Neural cell (in vitro differentiated cells): ENCODE measurements at regions not wholly inside any gene's neighbourhood (a gene's known extent, or its start where the extent isn't known, plus 50 kb on each side); places are given as distances from the start of the nearest gene placed in this dataset.

Experiments
- H2AFZ ChIP-seq: fragments of 200-600, 300-800 bp; sonication (generic), shearing (Covaris generic); 2 replicates; pipeline ENCODE4 v1.6.0; 2014; ENCODE audit warnings: low read depth, mild to moderate bottlenecking, antibody characterized with exemption, low read length, moderate library complexity
- H3F3A ChIP-seq: fragments of 200-600 bp; shearing (Covaris generic); 2 replicates; pipeline ENCODE4 v1.6.1; 2016; ENCODE audit warnings: mild to moderate bottlenecking, moderate library complexity, mixed read lengths, antibody characterized with exemption, low read length; ENCODE audit not compliant: insufficient read depth, poor library complexity, severe bottlenecking
- H3K27ac ChIP-seq: fragments of 200-600, 300-800 bp; sonication (generic), shearing (Covaris generic); 2 replicates; pipeline ENCODE4 v1.5.1; 2014; ENCODE audit warnings: mild to moderate bottlenecking, low read length, moderate library complexity
- H3K27me3 ChIP-seq: fragments of 300-800, 200-600 bp; sonication (generic), shearing (Covaris generic); 2 replicates; pipeline ENCODE4 v1.6.0; 2014; ENCODE audit warnings: mild to moderate bottlenecking, low read depth, low read length, moderate library complexity; ENCODE audit not compliant: insufficient read depth
- H3K36me3 ChIP-seq: fragments of 300-800, 200-600 bp; sonication (generic), shearing (Covaris generic); 2 replicates; pipeline ENCODE4 v1.5.1; 2014; ENCODE audit warnings: mild to moderate bottlenecking, antibody characterized with exemption, low read length, moderate library complexity; ENCODE audit not compliant: insufficient read depth
- H3K4me2 ChIP-seq: fragments of 300-800, 200-600 bp; sonication (generic), shearing (Covaris generic); 2 replicates; pipeline ENCODE4 v1.6.0; 2014; ENCODE audit warnings: mild to moderate bottlenecking, low read length
- H3K4me3 ChIP-seq: fragments of 300-800, 200-600 bp; sonication (generic), shearing (Covaris generic); 2 replicates; pipeline ENCODE4 v1.5.1; 2014; ENCODE audit warnings: mild to moderate bottlenecking, low read length, moderate library complexity
- H3K79me2 ChIP-seq: fragments of 200-600 bp; shearing (Covaris generic); replicated peaks from 2 replicates; pipeline ENCODE4 v1.6.0; 2014; ENCODE audit warnings: mild to moderate bottlenecking, low read length, moderate library complexity; ENCODE audit not compliant: insufficient read depth
- H3K9ac ChIP-seq: fragments of 300-800, 200-600 bp; sonication (generic), shearing (Covaris generic); 2 replicates; pipeline ENCODE4 v1.6.1; 2016; ENCODE audit warnings: mild to moderate bottlenecking, low read length, mixed read lengths
- H3K9me2 ChIP-seq: fragments of 200-600 bp; shearing (Covaris generic); 2 replicates; pipeline ENCODE4 v1.6.1; 2016; ENCODE audit warnings: mild to moderate bottlenecking, low read length, mixed read lengths; ENCODE audit not compliant: insufficient read depth
- H3K9me3 ChIP-seq: fragments of 200-600, 300-800 bp; sonication (generic), shearing (Covaris generic); 2 replicates; pipeline ENCODE4 v1.6.1; 2016; ENCODE audit warnings: mild to moderate bottlenecking, mixed run types, low read length, moderate library complexity, mixed read lengths
- H4K20me1 ChIP-seq: fragments of 200-600 bp; shearing (Covaris generic); 2 replicates; pipeline ENCODE4 v1.6.1; 2016; ENCODE audit warnings: mild to moderate bottlenecking, mixed run types; ENCODE audit not compliant: insufficient read depth
- CTCF ChIP-seq: fragments of 450-650 bp; IDR thresholded peaks from 2 replicates; pipeline ENCODE4 v1.5.1; 2014; ENCODE audit warnings: antibody characterized with exemption, mild to moderate bottlenecking, moderate library complexity; ENCODE audit not compliant: poor library complexity, severe bottlenecking
- EP300 ChIP-seq: fragments of 450-650 bp; conservative IDR thresholded peaks from 2 replicates; pipeline ENCODE4 v1.6.1; 2014; ENCODE audit warnings: antibody characterized with exemption, mild to moderate bottlenecking, moderate library complexity; ENCODE audit not compliant: poor library complexity, severe bottlenecking
- EZH2 ChIP-seq: fragments of 200-600, 300-800 bp; shearing (Covaris generic), sonication (generic); IDR thresholded peaks from 2 replicates; pipeline ENCODE4 v1.6.1; 2014; ENCODE audit warnings: antibody characterized with exemption, low read length, borderline replicate concordance, mild to moderate bottlenecking; ENCODE audit not compliant: insufficient read depth, poor library complexity, severe bottlenecking
- MXI1 ChIP-seq: fragments of 450-650 bp; conservative IDR thresholded peaks from 2 replicates; pipeline ENCODE4 v1.6.1; 2014; ENCODE audit warnings: antibody characterized with exemption, mild to moderate bottlenecking; ENCODE audit not compliant: poor library complexity, severe bottlenecking
- POLR2AphosphoS5 ChIP-seq: IDR thresholded peaks from 2 replicates; pipeline ENCODE4 v1.6.1; 2012
- RAD21 ChIP-seq: fragments of 450-650 bp; conservative IDR thresholded peaks from 2 replicates; pipeline ENCODE4 v1.6.1; 2014; ENCODE audit warnings: antibody characterized with exemption, mild to moderate bottlenecking, moderate library complexity
- REST ChIP-seq: IDR thresholded peaks from 2 replicates; pipeline ENCODE4 v1.6.1; 2012; ENCODE audit warnings: borderline replicate concordance
- SMC3 ChIP-seq: fragments of 450-650 bp; conservative IDR thresholded peaks from 2 replicates; pipeline ENCODE4 v1.6.1; 2014; ENCODE audit warnings: antibody characterized with exemption, mild to moderate bottlenecking, moderate library complexity; ENCODE audit not compliant: poor library complexity
- TAF1 ChIP-seq: IDR thresholded peaks from 2 replicates; pipeline ENCODE4 v1.6.1; 2012; ENCODE audit warnings: low read depth

GRCh38 chr13:40376867-40377535 is 289.4 kb downstream of the FOXO1 start:
- H3K27ac ChIP-seq, result no peak overlapping the region
- no peaks in the 10 kb centered on the region for H3F3A ChIP-seq
- TF ChIP-seq SMC3 (no peak), REST (no peak), RAD21 (no peak), EZH2 (no peak), POLR2AphosphoS5 (no peak), CTCF (no peak), EP300 (no peak), MXI1 (no peak), TAF1 (no peak)
- no peaks in the 10 kb centered on the region for H3K27me3 ChIP-seq
- no peak overlapping the region for H3K4me2 ChIP-seq
- no peaks in the 10 kb centered on the region for H3K79me2 ChIP-seq
- no peaks in the 10 kb centered on the region for H3K9me2 ChIP-seq
- no peak overlapping the region for H3K9ac ChIP-seq
- H3K4me3 ChIP-seq, result no peak overlapping the region
- H3K36me3 ChIP-seq, result no peaks in the 10 kb centered on the region
- H2AFZ ChIP-seq, result no peak overlapping the region
- no peaks in the 10 kb centered on the region for H3K9me3 ChIP-seq
- no peaks in the 10 kb centered on the region for H4K20me1 ChIP-seq

GRCh38 chr13:40377783-40378182 is 288.7 kb downstream of the FOXO1 start:
- H3K27me3 ChIP-seq, result no peaks in the 10 kb centered on the region
- H3K9me3 ChIP-seq, result no peaks in the 10 kb centered on the region
- no peaks in the 10 kb centered on the region for H3K36me3 ChIP-seq
- no peak overlapping the region for H3K4me2 ChIP-seq
- no peak overlapping the region for H3K4me3 ChIP-seq
- no peaks in the 10 kb centered on the region for H3F3A ChIP-seq
- no peak overlapping the region for H3K9ac ChIP-seq
- H3K27ac ChIP-seq, result no peak overlapping the region
- H2AFZ ChIP-seq, result no peak overlapping the region
- no peaks in the 10 kb centered on the region for H4K20me1 ChIP-seq
- TF ChIP-seq MXI1 (no peak), TAF1 (no peak), POLR2AphosphoS5 (no peak), SMC3 (no peak), REST (no peak), CTCF (no peak), EZH2 (no peak), RAD21 (no peak), EP300 (no peak)
- no peaks in the 10 kb centered on the region for H3K9me2 ChIP-seq
- no peaks in the 10 kb centered on the region for H3K79me2 ChIP-seq
